ENCODE measurements at regions not wholly inside any gene's neighbourhood (a gene's known extent, or its start where the extent isn't known, plus 50 kb on each side); places are given as distances from the start of the nearest gene placed in this dataset.
A peak's percentile ranks its signal among the peaks of the same experiment; 100 is the strongest.
"Not testable (repeated sequence)": the region's sequence is repeated elsewhere in the genome, so short reads cannot be mapped to it uniquely, and the experiment has no call there.

GRCh38 chr6:871503-871902 lies 178.6 kb upstream of the EXOC2 start:
- DNase-seq (ENCODE audit: insufficient read length, low spot score) (no peak), FAIRE-seq (no peak)
- peak; percentile 33; the same call in 1 of the 2 replicates for TF ChIP-seq SPI1 (IDR thresholded peaks at IDR 0.05; ENCODE audit: low read depth, low read length)
- no peak for TF ChIP-seq POU2F2 (IDR thresholded peaks at IDR 0.05; ENCODE audit: low read depth, low read length)
- TF ChIP-seq PAX5 (IDR thresholded peaks at IDR 0.05; ENCODE audit: insufficient read depth, low read length, severe bottlenecking): no peak
- no peak for TF ChIP-seq TAF1 (IDR thresholded peaks at IDR 0.05; ENCODE audit: low read depth, low read length)
- TF ChIP-seq POLR2AphosphoS5 (IDR thresholded peaks at IDR 0.05; ENCODE audit: low read depth, low read length): no peak
- TF ChIP-seq POLR2A (IDR thresholded peaks at IDR 0.05; ENCODE audit: low read depth, low read length): no peak

GRCh38 chr6:870096-870495 lies 177.2 kb upstream of the EXOC2 start:
- FAIRE-seq (no peak), DNase-seq (ENCODE audit: insufficient read length, low spot score) (no peak)
- TF ChIP-seq POU2F2 (IDR thresholded peaks at IDR 0.05; ENCODE audit: low read depth, low read length): no peak
- no peak for TF ChIP-seq TAF1 (IDR thresholded peaks at IDR 0.05; ENCODE audit: low read depth, low read length)
- no peak for TF ChIP-seq SPI1 (IDR thresholded peaks at IDR 0.05; ENCODE audit: low read depth, low read length)
- TF ChIP-seq POLR2A (IDR thresholded peaks at IDR 0.05; ENCODE audit: low read depth, low read length): no peak
- TF ChIP-seq POLR2AphosphoS5 (IDR thresholded peaks at IDR 0.05; ENCODE audit: low read depth, low read length): no peak
- TF ChIP-seq PAX5 (IDR thresholded peaks at IDR 0.05; ENCODE audit: insufficient read depth, low read length, severe bottlenecking): no peak

- FAIRE-seq (no peak), DNase-seq (ENCODE audit: insufficient read length, low spot score) (no peak)
- TF ChIP-seq TAF1 (IDR thresholded peaks at IDR 0.05; ENCODE audit: low read depth, low read length): no peak
- TF ChIP-seq POU2F2 (IDR thresholded peaks at IDR 0.05; ENCODE audit: low read depth, low read length): no peak
- no peak for TF ChIP-seq SPI1 (IDR thresholded peaks at IDR 0.05; ENCODE audit: low read depth, low read length)
- TF ChIP-seq POLR2AphosphoS5 (IDR thresholded peaks at IDR 0.05; ENCODE audit: low read depth, low read length): no peak
- TF ChIP-seq POLR2A (IDR thresholded peaks at IDR 0.05; ENCODE audit: low read depth, low read length): no peak
- no peak for TF ChIP-seq PAX5 (IDR thresholded peaks at IDR 0.05; ENCODE audit: insufficient read depth, low read length, severe bottlenecking)
Measured at GRCh38 chr6:868201-868600, 175.3 kb upstream of the EXOC2 start.

GRCh38 chr6:867378-867777 lies 174.4 kb upstream of the EXOC2 start:
- no peak for TF ChIP-seq TAF1 (IDR thresholded peaks at IDR 0.05; ENCODE audit: low read depth, low read length)
- no peak for TF ChIP-seq SPI1 (IDR thresholded peaks at IDR 0.05; ENCODE audit: low read depth, low read length)
- TF ChIP-seq PAX5 (IDR thresholded peaks at IDR 0.05; ENCODE audit: insufficient read depth, low read length, severe bottlenecking): no peak
- no peak for TF ChIP-seq POLR2A (IDR thresholded peaks at IDR 0.05; ENCODE audit: low read depth, low read length)
- TF ChIP-seq POLR2AphosphoS5 (IDR thresholded peaks at IDR 0.05; ENCODE audit: low read depth, low read length): no peak
- TF ChIP-seq POU2F2 (IDR thresholded peaks at IDR 0.05; ENCODE audit: low read depth, low read length): no peak
- FAIRE-seq (no peak), DNase-seq (ENCODE audit: insufficient read length, low spot score) (no peak)

- DNase-seq (ENCODE audit: insufficient read length, low spot score) (no peak), FAIRE-seq (no peak)
- TF ChIP-seq SPI1 (IDR thresholded peaks at IDR 0.05; ENCODE audit: low read depth, low read length) (no peak), POLR2A (IDR thresholded peaks at IDR 0.05; ENCODE audit: low read depth, low read length) (no peak), PAX5 (IDR thresholded peaks at IDR 0.05; ENCODE audit: insufficient read depth, low read length, severe bottlenecking) (no peak), TAF1 (IDR thresholded peaks at IDR 0.05; ENCODE audit: low read depth, low read length) (no peak), POLR2AphosphoS5 (IDR thresholded peaks at IDR 0.05; ENCODE audit: low read depth, low read length) (no peak), POU2F2 (IDR thresholded peaks at IDR 0.05; ENCODE audit: low read depth, low read length) (no peak)
Measured at GRCh38 chr6:866316-866715, 173.4 kb upstream of the EXOC2 start.

- FAIRE-seq (no peak), DNase-seq (ENCODE audit: insufficient read length, low spot score) (no peak)
- no peak for TF ChIP-seq POLR2AphosphoS5 (IDR thresholded peaks at IDR 0.05; ENCODE audit: low read depth, low read length)
- TF ChIP-seq TAF1 (IDR thresholded peaks at IDR 0.05; ENCODE audit: low read depth, low read length): no peak
- no peak for TF ChIP-seq POLR2A (IDR thresholded peaks at IDR 0.05; ENCODE audit: low read depth, low read length)
- no peak for TF ChIP-seq PAX5 (IDR thresholded peaks at IDR 0.05; ENCODE audit: insufficient read depth, low read length, severe bottlenecking)
- TF ChIP-seq POU2F2 (IDR thresholded peaks at IDR 0.05; ENCODE audit: low read depth, low read length): no peak
- no peak for TF ChIP-seq SPI1 (IDR thresholded peaks at IDR 0.05; ENCODE audit: low read depth, low read length)
Measured at GRCh38 chr6:865846-866245, 172.9 kb upstream of the EXOC2 start.

GRCh38 chr6:863831-864230 lies 170.9 kb upstream of the EXOC2 start:
- TF ChIP-seq POU2F2 (IDR thresholded peaks at IDR 0.05; ENCODE audit: low read depth, low read length) (no peak), SPI1 (IDR thresholded peaks at IDR 0.05; ENCODE audit: low read depth, low read length) (no peak), POLR2A (IDR thresholded peaks at IDR 0.05; ENCODE audit: low read depth, low read length) (no peak), TAF1 (IDR thresholded peaks at IDR 0.05; ENCODE audit: low read depth, low read length) (no peak), POLR2AphosphoS5 (IDR thresholded peaks at IDR 0.05; ENCODE audit: low read depth, low read length) (no peak), PAX5 (IDR thresholded peaks at IDR 0.05; ENCODE audit: insufficient read depth, low read length, severe bottlenecking) (no peak)
- DNase-seq (ENCODE audit: insufficient read length, low spot score) (no peak), FAIRE-seq (no peak)

- not testable (repeated sequence) for DNase-seq (ENCODE audit: insufficient read length, low spot score); FAIRE-seq
Measured at GRCh38 chr6:863127-863526, 170.2 kb upstream of the EXOC2 start.

GRCh38 chr6:859936-860335 lies 167.0 kb upstream of the EXOC2 start:
- TF ChIP-seq PAX5 (IDR thresholded peaks at IDR 0.05; ENCODE audit: insufficient read depth, low read length, severe bottlenecking) (no peak), POLR2AphosphoS5 (IDR thresholded peaks at IDR 0.05; ENCODE audit: low read depth, low read length) (no peak), SPI1 (IDR thresholded peaks at IDR 0.05; ENCODE audit: low read depth, low read length) (no peak), POLR2A (IDR thresholded peaks at IDR 0.05; ENCODE audit: low read depth, low read length) (no peak), TAF1 (IDR thresholded peaks at IDR 0.05; ENCODE audit: low read depth, low read length) (no peak), POU2F2 (IDR thresholded peaks at IDR 0.05; ENCODE audit: low read depth, low read length) (no peak)
- DNase-seq (ENCODE audit: insufficient read length, low spot score) (no peak), FAIRE-seq (no peak)

GRCh38 chr6:854406-855118 lies 161.6 kb upstream of the EXOC2 start:
- no peak for TF ChIP-seq TAF1 (IDR thresholded peaks at IDR 0.05; ENCODE audit: low read depth, low read length)
- no peak for TF ChIP-seq POLR2A (IDR thresholded peaks at IDR 0.05; ENCODE audit: low read depth, low read length)
- no peak for TF ChIP-seq POU2F2 (IDR thresholded peaks at IDR 0.05; ENCODE audit: low read depth, low read length)
- no peak for TF ChIP-seq POLR2AphosphoS5 (IDR thresholded peaks at IDR 0.05; ENCODE audit: low read depth, low read length)
- no peak for TF ChIP-seq PAX5 (IDR thresholded peaks at IDR 0.05; ENCODE audit: insufficient read depth, low read length, severe bottlenecking)
- no peak for TF ChIP-seq SPI1 (IDR thresholded peaks at IDR 0.05; ENCODE audit: low read depth, low read length)
- no peak for DNase-seq (ENCODE audit: insufficient read length, low spot score)
- FAIRE-seq: no peak

GRCh38 chr6:852216-852615 lies 159.3 kb upstream of the EXOC2 start:
- DNase-seq (ENCODE audit: insufficient read length, low spot score); FAIRE-seq: not testable (repeated sequence)
